ENCODE measurements at regions not wholly inside any gene's neighbourhood (a gene's known extent, or its start where the extent isn't known, plus 50 kb on each side); places are given as distances from the start of the nearest gene placed in this dataset.

DNA sequence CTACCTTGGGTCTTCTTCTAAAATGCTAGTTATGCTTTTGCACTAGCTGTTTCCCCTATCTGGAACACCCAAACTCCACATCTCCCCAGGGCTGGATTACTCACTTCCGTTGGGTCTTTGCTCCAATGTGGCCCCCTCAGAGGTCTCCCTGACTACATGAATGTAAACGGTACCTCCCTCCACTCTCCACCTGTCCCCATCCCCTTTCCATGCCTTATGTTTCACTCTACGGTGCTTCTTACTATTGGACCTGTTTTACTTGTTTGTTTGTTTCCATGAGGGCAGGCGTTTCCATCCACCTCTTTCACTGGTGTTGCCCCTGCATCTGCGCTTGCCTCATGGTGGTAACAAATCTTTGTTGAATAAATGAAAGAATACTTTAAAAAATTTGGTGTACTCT is 256.4 kb downstream of the SNAPC1 start:
- TF ChIP-seq CTCF (IDR thresholded peaks at IDR 0.05): no peak
- no peak for DNase-seq (ENCODE audit: low spot score in 2 of 2)
- H3K4me1 ChIP-seq: no peaks in the 10 kb centered on the region
- no peaks in the 10 kb centered on the region for H3K27me3 ChIP-seq
- no peak overlapping the region for H3K27ac ChIP-seq
- H3K36me3 ChIP-seq: no peaks in the 10 kb centered on the region
- intact Hi-C loops (cut with DNase I): no loop called here
- H3K4me3 ChIP-seq: no peak overlapping the region
- no peaks in the 10 kb centered on the region for H3K9me3 ChIP-seq

- H3K9me3 ChIP-seq: no peaks in the 10 kb centered on the region
- H3K27ac ChIP-seq: no peak overlapping the region
- intact Hi-C loops (cut with DNase I): no loop called here
- H3K4me1 ChIP-seq: no peaks in the 10 kb centered on the region
- H3K36me3 ChIP-seq: no peaks in the 10 kb centered on the region
- DNase-seq (ENCODE audit: low spot score in 2 of 2): no peak
- TF ChIP-seq CTCF (IDR thresholded peaks at IDR 0.05): no peak
- H3K27me3 ChIP-seq: no peaks in the 10 kb centered on the region
- no peak overlapping the region for H3K4me3 ChIP-seq
Measured at GRCh38 chr14:62027958-62028357, 265.7 kb downstream of the SNAPC1 start.

DNA sequence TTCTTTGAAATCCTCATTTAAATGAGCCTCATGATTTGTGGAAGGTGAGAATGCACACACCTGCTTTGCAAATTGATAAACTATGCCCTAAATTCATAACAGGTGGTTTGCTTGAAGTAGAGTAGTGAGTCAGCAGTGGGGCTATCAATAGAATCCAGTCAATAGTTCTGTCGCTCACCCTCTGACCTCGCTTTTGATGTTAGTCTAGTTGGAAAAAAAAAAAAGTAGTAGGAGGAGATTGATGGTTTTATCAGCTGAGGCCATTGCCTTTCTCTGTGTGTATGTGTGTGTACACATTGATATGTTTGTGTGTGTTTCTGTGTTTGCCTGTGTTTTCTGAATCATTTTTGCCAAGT is 267.3 kb downstream of the SNAPC1 start:
- Histone ChIP-seq H3K27ac (no peak overlapping the region), H3K4me1 (no peaks in the 10 kb centered on the region), H3K9me3 (no peaks in the 10 kb centered on the region), H3K27me3 (no peaks in the 10 kb centered on the region), H3K36me3 (no peaks in the 10 kb centered on the region), H3K4me3 (no peak overlapping the region)
- no peak for DNase-seq (ENCODE audit: low spot score in 2 of 2)
- TF ChIP-seq CTCF (IDR thresholded peaks at IDR 0.05): no peak
- intact Hi-C loops (cut with DNase I): no loop called here

DNA sequence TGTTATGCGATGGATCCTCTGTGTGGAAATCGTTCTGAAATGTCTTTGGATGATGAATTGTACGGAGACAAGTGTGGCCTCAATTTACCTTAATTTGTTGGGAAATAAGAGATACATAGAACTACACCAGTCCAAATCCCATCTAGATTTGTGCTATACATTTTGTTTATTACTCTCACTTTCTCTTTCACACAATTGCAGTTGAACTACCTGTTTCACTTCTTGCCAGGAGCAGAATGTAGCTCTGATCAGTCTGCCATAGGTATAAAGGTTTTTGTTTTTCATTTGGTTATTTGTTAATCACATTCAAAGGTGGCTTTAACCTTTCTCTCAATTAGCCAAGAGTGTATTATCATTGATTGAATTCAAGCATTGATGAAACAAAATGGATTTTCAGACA is 268.2 kb downstream of the SNAPC1 start:
- DNase-seq (ENCODE audit: low spot score in 2 of 2): no peak
- intact Hi-C loops (cut with DNase I): no loop called here
- no peak for TF ChIP-seq CTCF (IDR thresholded peaks at IDR 0.05)
- H3K27me3 ChIP-seq: no peaks in the 10 kb centered on the region
- no peaks in the 10 kb centered on the region for H3K4me1 ChIP-seq
- H3K36me3 ChIP-seq: no peaks in the 10 kb centered on the region
- H3K4me3 ChIP-seq: no peak overlapping the region
- no peak overlapping the region for H3K27ac ChIP-seq
- no peaks in the 10 kb centered on the region for H3K9me3 ChIP-seq

DNA sequence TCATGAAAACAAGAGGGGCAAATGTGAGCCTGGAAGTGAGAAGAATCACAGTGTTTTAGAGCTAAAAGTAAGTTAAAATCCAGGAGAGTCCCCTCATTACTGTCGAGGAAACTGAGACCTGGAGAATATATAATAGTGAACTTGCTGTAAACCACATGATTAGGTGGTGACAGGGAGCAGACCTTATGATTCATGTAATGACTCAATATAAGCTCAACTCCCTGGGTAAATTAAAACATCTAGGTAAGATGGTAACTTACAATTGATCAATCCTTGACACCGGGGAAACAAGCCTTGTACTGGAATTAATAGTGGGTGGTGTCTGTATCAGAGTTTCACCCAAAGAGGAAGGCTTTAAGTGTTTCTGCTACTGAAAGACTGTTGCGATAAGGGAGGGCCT is 269.3 kb downstream of the SNAPC1 start:
- Histone ChIP-seq H3K27me3 (no peaks in the 10 kb centered on the region), H3K4me3 (no peak overlapping the region), H3K36me3 (no peaks in the 10 kb centered on the region), H3K9me3 (no peaks in the 10 kb centered on the region), H3K4me1 (no peaks in the 10 kb centered on the region), H3K27ac (no peak overlapping the region)
- TF ChIP-seq CTCF (IDR thresholded peaks at IDR 0.05): no peak
- DNase-seq (ENCODE audit: low spot score in 2 of 2): no peak
- intact Hi-C loops (cut with DNase I): no loop called here

- no peak for DNase-seq (ENCODE audit: low spot score in 2 of 2)
- Histone ChIP-seq H3K9me3 (no peaks in the 10 kb centered on the region), H3K4me1 (no peaks in the 10 kb centered on the region), H3K36me3 (no peaks in the 10 kb centered on the region), H3K4me3 (no peak overlapping the region), H3K27me3 (no peaks in the 10 kb centered on the region), H3K27ac (no peak overlapping the region)
- intact Hi-C loops (cut with DNase I): no loop called here
- no peak for TF ChIP-seq CTCF (IDR thresholded peaks at IDR 0.05)
Measured at GRCh38 chr14:62053188-62053587, 291.0 kb downstream of the SNAPC1 start.
